ENCODE measurements at regions not wholly inside any gene's neighbourhood (a gene's known extent, or its start where the extent isn't known, plus 50 kb on each side); places are given as distances from the start of the nearest gene placed in this dataset.

DNA sequence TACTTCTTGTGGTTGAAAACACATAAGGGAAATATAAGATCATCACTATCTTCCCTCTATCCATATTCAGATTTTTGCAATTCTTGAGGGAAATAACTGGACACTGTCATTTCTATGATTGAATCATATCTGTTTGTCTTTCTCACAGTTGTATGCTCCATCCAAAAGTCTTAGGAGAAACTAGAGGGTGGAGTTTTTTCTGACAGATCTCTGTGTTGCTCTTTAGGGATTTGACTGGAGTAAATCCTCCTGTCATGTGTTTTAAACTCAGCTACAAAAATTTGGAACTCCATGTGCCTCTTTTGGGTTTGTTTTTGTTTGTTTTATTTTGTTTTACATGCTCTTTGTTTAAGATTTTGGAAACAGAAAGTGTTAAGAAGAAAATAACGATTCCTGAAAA, 136.5 kb downstream of the SPATA18 start:
- Histone ChIP-seq H3K27ac (no peak overlapping the region), H3K9me3 (no peaks in the 10 kb centered on the region), H3K4me3 (no peak overlapping the region), H3K36me3 (no peaks in the 10 kb centered on the region), H3K4me1 (peaks cover 0 to 51% (median 7%) of the 10 kb centered on the region in 3 donors), H3K27me3 (no peaks in the 10 kb centered on the region)
- no peak for ATAC-seq
- WGBS, 2 donors (ENCODE audit: low coverage in 1 of 2): 59 to 78% methylated on average over 1 of the region's 1 CpG
- TF ChIP-seq EP300 (IDR thresholded peaks at IDR 0.05) (no peak), POLR2A (IDR thresholded peaks at IDR 0.05) (no peak), POLR2AphosphoS5 (IDR thresholded peaks at IDR 0.05) (no peak)
- TF ChIP-seq, protein P1, sequence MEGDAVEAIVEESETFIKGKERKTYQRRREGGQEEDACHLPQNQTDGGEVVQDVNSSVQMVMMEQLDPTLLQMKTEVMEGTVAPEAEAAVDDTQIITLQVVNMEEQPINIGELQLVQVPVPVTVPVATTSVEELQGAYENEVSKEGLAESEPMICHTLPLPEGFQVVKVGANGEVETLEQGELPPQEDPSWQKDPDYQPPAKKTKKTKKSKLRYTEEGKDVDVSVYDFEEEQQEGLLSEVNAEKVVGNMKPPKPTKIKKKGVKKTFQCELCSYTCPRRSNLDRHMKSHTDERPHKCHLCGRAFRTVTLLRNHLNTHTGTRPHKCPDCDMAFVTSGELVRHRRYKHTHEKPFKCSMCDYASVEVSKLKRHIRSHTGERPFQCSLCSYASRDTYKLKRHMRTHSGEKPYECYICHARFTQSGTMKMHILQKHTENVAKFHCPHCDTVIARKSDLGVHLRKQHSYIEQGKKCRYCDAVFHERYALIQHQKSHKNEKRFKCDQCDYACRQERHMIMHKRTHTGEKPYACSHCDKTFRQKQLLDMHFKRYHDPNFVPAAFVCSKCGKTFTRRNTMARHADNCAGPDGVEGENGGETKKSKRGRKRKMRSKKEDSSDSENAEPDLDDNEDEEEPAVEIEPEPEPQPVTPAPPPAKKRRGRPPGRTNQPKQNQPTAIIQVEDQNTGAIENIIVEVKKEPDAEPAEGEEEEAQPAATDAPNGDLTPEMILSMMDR (IDR thresholded peaks at IDR 0.05): no peak

DNA sequence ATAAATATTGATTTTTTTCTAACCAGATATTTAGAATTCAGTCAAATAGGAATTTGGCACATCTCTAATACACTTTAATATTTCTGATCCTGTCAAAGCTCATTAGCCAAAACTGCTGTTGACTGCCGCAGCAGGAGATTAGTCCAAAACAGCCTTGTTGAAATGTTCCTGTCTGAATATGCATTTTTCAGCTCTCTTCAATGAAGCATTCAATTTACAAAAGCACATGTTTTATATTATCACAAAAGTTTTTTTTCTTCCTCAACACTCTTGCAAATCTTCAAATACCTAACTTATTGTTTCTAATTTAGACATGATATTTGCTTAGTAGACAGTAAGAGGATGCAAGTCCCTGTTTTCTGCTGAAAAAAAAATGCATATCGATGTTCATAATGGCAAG, 140.9 kb downstream of the SPATA18 start:
- TF ChIP-seq POLR2AphosphoS5 (IDR thresholded peaks at IDR 0.05): no peak
- TF ChIP-seq, protein P1 (IDR thresholded peaks at IDR 0.05): no peak
- no peak for TF ChIP-seq EP300 (IDR thresholded peaks at IDR 0.05)
- TF ChIP-seq POLR2A (IDR thresholded peaks at IDR 0.05): no peak
- no peak for ATAC-seq
- Histone ChIP-seq H3K4me3 (no peak overlapping the region), H3K9me3 (no peaks in the 10 kb centered on the region), H3K27me3 (no peaks in the 10 kb centered on the region), H3K27ac (no peak overlapping the region), H3K4me1 (peaks cover 0 to 34% (median 3%) of the 10 kb centered on the region in 3 donors), H3K36me3 (no peaks in the 10 kb centered on the region)
- 22 to 44% methylated on average over 1 to 2 of the region's 2 CpGs for WGBS, 2 donors (ENCODE audit: low coverage in 1 of 2)

DNA sequence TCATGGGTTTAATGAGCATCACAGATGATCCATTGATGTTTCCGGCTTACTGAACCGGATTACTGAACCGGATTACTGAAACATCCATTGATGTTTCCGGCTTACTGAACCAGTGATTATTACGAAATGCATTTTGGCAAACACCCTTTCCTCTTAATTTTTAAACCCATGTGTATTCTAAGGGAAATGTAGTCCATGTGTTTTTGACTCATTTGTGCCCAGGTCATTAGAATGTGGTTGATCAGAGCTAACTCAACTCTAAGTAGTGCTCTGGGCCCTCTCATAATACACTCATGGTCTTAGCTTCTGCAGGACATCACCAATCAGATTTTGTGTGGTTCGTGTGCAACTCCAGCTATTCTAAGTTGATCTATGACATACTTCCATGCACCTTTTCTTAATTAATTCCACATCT, 141.6 kb downstream of the SPATA18 start:
- TF ChIP-seq POLR2A (IDR thresholded peaks at IDR 0.05): no peak
- no peak for TF ChIP-seq EP300 (IDR thresholded peaks at IDR 0.05)
- TF ChIP-seq POLR2AphosphoS5 (IDR thresholded peaks at IDR 0.05): no peak
- TF ChIP-seq, protein P1 (IDR thresholded peaks at IDR 0.05): no peak
- no peaks in the 10 kb centered on the region for H3K9me3 ChIP-seq
- WGBS, 2 donors (ENCODE audit: low coverage in 1 of 2): 63 to 72% methylated on average over 4 to 6 of the region's 6 CpGs
- no peak overlapping the region for H3K4me3 ChIP-seq
- no peaks in the 10 kb centered on the region for H3K36me3 ChIP-seq
- H3K4me1 ChIP-seq: peaks cover 0 to 40% (median 3%) of the 10 kb centered on the region in 3 donors
- H3K27ac ChIP-seq: no peak overlapping the region
- H3K27me3 ChIP-seq: no peaks in the 10 kb centered on the region
- no peak for ATAC-seq

GRCh38 chr4:52195869-52196268, 144.8 kb downstream of the SPATA18 start:
- ATAC-seq: no peak
- TF ChIP-seq EP300 (IDR thresholded peaks at IDR 0.05) (no peak), POLR2AphosphoS5 (IDR thresholded peaks at IDR 0.05) (no peak), POLR2A (IDR thresholded peaks at IDR 0.05) (no peak)
- TF ChIP-seq, protein P1 (IDR thresholded peaks at IDR 0.05): no peak
- Histone ChIP-seq H3K36me3 (no peaks in the 10 kb centered on the region), H3K9me3 (no peaks in the 10 kb centered on the region), H3K4me1 (peaks cover 0 to 36% (median 3%) of the 10 kb centered on the region in 3 donors), H3K4me3 (no peak overlapping the region), H3K27me3 (no peaks in the 10 kb centered on the region), H3K27ac (no peak overlapping the region)
- 84 to 88% methylated on average over 3 to 4 of the region's 5 CpGs for WGBS, 2 donors (ENCODE audit: low coverage in 1 of 2)

- H3K27me3 ChIP-seq: no peaks in the 10 kb centered on the region
- TF ChIP-seq EP300 (IDR thresholded peaks at IDR 0.05): no peak
- no peak for TF ChIP-seq POLR2AphosphoS5 (IDR thresholded peaks at IDR 0.05)
- TF ChIP-seq POLR2A (IDR thresholded peaks at IDR 0.05): no peak
- TF ChIP-seq, protein P1 (IDR thresholded peaks at IDR 0.05): no peak
- WGBS, 2 donors (ENCODE audit: low coverage in 1 of 2): 73 to 100% methylated on average over 1 of the region's 1 CpG
These were observed 145.6 kb downstream of the SPATA18 start for GRCh38 chr4:52196606-52197130.

More at GRCh38 chr4:52196606-52197130, 145.6 kb downstream of the SPATA18 start:
- H3K4me3 ChIP-seq: no peak overlapping the region
- no peaks in the 10 kb centered on the region for H3K9me3 ChIP-seq
- H3K36me3 ChIP-seq: no peaks in the 10 kb centered on the region
- ATAC-seq: no peak
- peaks cover 0 to 28% (median 0%) of the 10 kb centered on the region in 3 donors for H3K4me1 ChIP-seq
- no peak overlapping the region for H3K27ac ChIP-seq
